ENCODE measurements at regions not wholly inside any gene's neighbourhood (a gene's known extent, or its start where the extent isn't known, plus 50 kb on each side); places are given as distances from the start of the nearest gene placed in this dataset.

DNA sequence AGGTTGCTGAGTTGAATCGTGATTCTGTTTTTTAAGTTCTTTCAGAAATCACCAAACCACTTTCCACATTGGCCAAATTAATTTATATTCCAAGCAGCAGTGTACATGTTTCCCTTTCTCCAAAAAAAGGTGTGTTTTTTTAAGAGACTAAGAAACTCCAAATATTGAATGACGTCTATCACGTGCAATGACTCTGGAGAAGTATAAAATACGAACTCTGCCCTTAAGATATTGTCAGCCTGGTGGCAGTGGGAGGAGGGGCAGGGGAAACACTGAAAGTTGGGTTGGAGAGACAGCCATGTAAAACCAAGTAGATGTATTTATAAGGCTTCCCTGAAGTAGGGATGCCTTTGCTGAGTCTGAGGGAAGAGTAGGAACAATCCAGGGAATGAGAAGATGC, 50.1 kb upstream of the DHRS4 start:
- no peak for DNase-seq
- Histone ChIP-seq H3K4me3 (ENCODE audit: control insufficient read depth in 1 of 7, extremely low read depth in 1 of 7, insufficient read depth in 4 of 7, low read depth in 2 of 7, low read length in 6 of 7) (no peak overlapping the region), H3K9me3 (ENCODE audit: control extremely low read depth in 1 of 5, control insufficient read depth in 4 of 5, insufficient read depth in 2 of 5, low read depth in 1 of 5, low read length in 4 of 5) (no peaks in the 10 kb centered on the region), H3K27ac (ENCODE audit: insufficient read depth in 1 of 2, low read depth in 1 of 2, low read length in 2 of 2, poor library complexity in 1 of 2, severe bottlenecking in 2 of 2) (no peak overlapping the region), H3K27me3 (replicated peaks in 2 of 5; ENCODE audit: control insufficient read depth in 4 of 5, insufficient read depth in 5 of 5, low read length in 4 of 5) (no peaks in the 10 kb centered on the region), H3K36me3 (ENCODE audit: control insufficient read depth in 4 of 4, insufficient read depth in 4 of 4, low read length in 3 of 4) (no peaks in the 10 kb centered on the region), H3K4me1 (ENCODE audit: control extremely low read depth in 1 of 4, control insufficient read depth in 4 of 4, insufficient read depth in 4 of 4, low read length in 3 of 4) (no peaks in the 10 kb centered on the region)
- 96% methylated on average over 3 of the region's 4 CpGs for WGBS (ENCODE audit: insufficient coverage)
- POLR2A ChIA-PET, result no interaction called here
- CTCF ChIA-PET, result interaction anchor here (1.1 kb wide), 1 partner anchor 270 kb away, joined by 4 read pairs; no protein-coding TSS in a partner anchor
